ENCODE measurements at regions not wholly inside any gene's neighbourhood (a gene's known extent, or its start where the extent isn't known, plus 50 kb on each side); places are given as distances from the start of the nearest gene placed in this dataset.
"Not testable (repeated sequence)": the region's sequence is repeated elsewhere in the genome, so short reads cannot be mapped to it uniquely, and the experiment has no call there.

- H3K36me3 ChIP-seq (replicated peaks), result no peaks in the 10 kb centered on the region
- H3K27me3 ChIP-seq (replicated peaks), result no peaks in the 10 kb centered on the region
- no peak overlapping the region for H3K27ac ChIP-seq
- H3K4me3 ChIP-seq (ENCODE audit: low read depth, low read length), result no peak overlapping the region
- TF ChIP-seq CTCF (IDR thresholded peaks at IDR 0.05; ENCODE audit: low read depth, low read length, missing control alignments), result no peak
- in situ Hi-C loops (cut with HindIII; ENCODE audit: low pct_ligation_motif_present, low sequenced_read_pairs), result no loop called here
- no peak for DNase-seq
These were observed 186.8 kb downstream of the NUFIP1 start for GRCh38 chr13:44802491-44802890.

- peak; percentile 76 for DNase-seq
- in situ Hi-C loops (cut with HindIII; ENCODE audit: low pct_ligation_motif_present, low sequenced_read_pairs), result no loop called here
- Histone ChIP-seq H3K4me3 (ENCODE audit: low read depth, low read length) (no peak overlapping the region), H3K27me3 (replicated peaks) (no peaks in the 10 kb centered on the region), H3K27ac (no peak overlapping the region), H3K36me3 (replicated peaks) (no peaks in the 10 kb centered on the region)
- peak; percentile 2 for TF ChIP-seq CTCF (IDR thresholded peaks at IDR 0.05; ENCODE audit: low read depth, low read length, missing control alignments)
These were observed 187.3 kb downstream of the NUFIP1 start for GRCh38 chr13:44801990-44802389.

GRCh38 chr13:44800626-44801025, 188.6 kb downstream of the NUFIP1 start:
- no peaks in the 10 kb centered on the region for H3K36me3 ChIP-seq (replicated peaks)
- no peaks in the 10 kb centered on the region for H3K27me3 ChIP-seq (replicated peaks)
- TF ChIP-seq CTCF (IDR thresholded peaks at IDR 0.05; ENCODE audit: low read depth, low read length, missing control alignments), result no peak
- no peak overlapping the region for H3K4me3 ChIP-seq (ENCODE audit: low read depth, low read length)
- no peak overlapping the region for H3K27ac ChIP-seq
- DNase-seq, result no peak
- in situ Hi-C loops (cut with HindIII; ENCODE audit: low pct_ligation_motif_present, low sequenced_read_pairs), result no loop called here

- no peak overlapping the region for H3K27ac ChIP-seq
- TF ChIP-seq CTCF (IDR thresholded peaks at IDR 0.05; ENCODE audit: low read depth, low read length, missing control alignments), result no peak
- no peak for DNase-seq
- H3K4me3 ChIP-seq (ENCODE audit: low read depth, low read length), result no peak overlapping the region
- in situ Hi-C loops (cut with HindIII; ENCODE audit: low pct_ligation_motif_present, low sequenced_read_pairs), result no loop called here
- H3K36me3 ChIP-seq (replicated peaks), result no peaks in the 10 kb centered on the region
- H3K27me3 ChIP-seq (replicated peaks), result no peaks in the 10 kb centered on the region
These were observed 191.6 kb downstream of the NUFIP1 start for GRCh38 chr13:44797685-44798084.

GRCh38 chr13:44796597-44797490, 192.4 kb downstream of the NUFIP1 start:
- no peak for TF ChIP-seq CTCF (IDR thresholded peaks at IDR 0.05; ENCODE audit: low read depth, low read length, missing control alignments)
- no peak overlapping the region for H3K27ac ChIP-seq

GRCh38 chr13:44796039-44796438, 193.2 kb downstream of the NUFIP1 start:
- H3K27me3 ChIP-seq (replicated peaks); H3K27ac ChIP-seq; H3K4me3 ChIP-seq (ENCODE audit: low read depth, low read length); in situ Hi-C loops (cut with HindIII; ENCODE audit: low pct_ligation_motif_present, low sequenced_read_pairs); H3K36me3 ChIP-seq (replicated peaks); DNase-seq: not testable (repeated sequence)

More at GRCh38 chr13:44796597-44797490, 192.4 kb downstream of the NUFIP1 start:
- in situ Hi-C loops (cut with HindIII; ENCODE audit: low pct_ligation_motif_present, low sequenced_read_pairs), result no loop called here
- H3K4me3 ChIP-seq (ENCODE audit: low read depth, low read length), result no peak overlapping the region
- no peak for DNase-seq
- H3K36me3 ChIP-seq (replicated peaks), result no peaks in the 10 kb centered on the region
- H3K27me3 ChIP-seq (replicated peaks), result no peaks in the 10 kb centered on the region
